NCI-H345 treated with DMSO at 0.1 percent for 48 hours (cell line): ENCODE measurements at regions not wholly inside any gene's neighbourhood (a gene's known extent, or its start where the extent isn't known, plus 50 kb on each side); places are given as distances from the start of the nearest gene placed in this dataset.
"Not testable (repeated sequence)": the region's sequence is repeated elsewhere in the genome, so short reads cannot be mapped to it uniquely, and the experiment has no call there.

Source experiments
- DNase-seq: peaks from one replicate; lab custom pipeline; 2025; ENCODE audit not compliant: unreplicated experiment; lab: John Stamatoyannopoulos, UW

GRCh38 chr6:1156411-1156810 lies 155.5 kb upstream of the FOXQ1 start:
- not testable (repeated sequence) for DNase-seq

GRCh38 chr6:1153696-1154245 lies 158.1 kb upstream of the FOXQ1 start:
- no peak for DNase-seq

GRCh38 chr6:1146500-1146899 lies 165.4 kb upstream of the FOXQ1 start:
- DNase-seq: no peak

- no peak for DNase-seq
These were observed 166.1 kb upstream of the FOXQ1 start for GRCh38 chr6:1145768-1146218.

GRCh38 chr6:1144842-1145767 lies 166.8 kb upstream of the FOXQ1 start:
- no peak for DNase-seq

- no peak for DNase-seq
These were observed 168.2 kb upstream of the FOXQ1 start for GRCh38 chr6:1143655-1144054.

GRCh38 chr6:1139155-1139890 lies 172.6 kb upstream of the FOXQ1 start:
- no peak for DNase-seq

GRCh38 chr6:1137849-1138248 lies 174.0 kb upstream of the FOXQ1 start:
- DNase-seq: no peak

GRCh38 chr6:1136827-1137226 lies 175.1 kb upstream of the FOXQ1 start:
- DNase-seq: no peak

GRCh38 chr6:1136415-1136774 lies 175.5 kb upstream of the FOXQ1 start:
- no peak for DNase-seq

GRCh38 chr6:1135726-1136414 lies 176.0 kb upstream of the FOXQ1 start:
- no peak for DNase-seq

GRCh38 chr6:1131285-1132079 lies 180.4 kb upstream of the FOXQ1 start:
- no peak for DNase-seq

GRCh38 chr6:1130709-1131108 lies 181.2 kb upstream of the FOXQ1 start:
- no peak for DNase-seq

GRCh38 chr6:1129131-1129530 lies 182.8 kb upstream of the FOXQ1 start:
- DNase-seq: no peak

GRCh38 chr6:1127597-1128288 lies 184.2 kb upstream of the FOXQ1 start:
- no peak for DNase-seq

- DNase-seq: no peak
These were observed 184.8 kb upstream of the FOXQ1 start for GRCh38 chr6:1127129-1127528.

- no peak for DNase-seq
These were observed 185.9 kb upstream of the FOXQ1 start for GRCh38 chr6:1126036-1126435.

GRCh38 chr6:1125297-1125696 lies 186.6 kb upstream of the FOXQ1 start:
- no peak for DNase-seq

- DNase-seq: no peak
These were observed 187.0 kb upstream of the FOXQ1 start for GRCh38 chr6:1124885-1125284.
